OCI-LY7 (cell line): ENCODE measurements at regions not wholly inside any gene's neighbourhood (a gene's known extent, or its start where the extent isn't known, plus 50 kb on each side); places are given as distances from the start of the nearest gene placed in this dataset.
"Not testable (repeated sequence)": the region's sequence is repeated elsewhere in the genome, so short reads cannot be mapped to it uniquely, and the experiment has no call there.

ENCODE experiments used
- BruUV-seq: library from RNA; stranded (reverse); fragments of 400-500 nt; replicated peaks from 2 replicates; lab custom pipeline; 2021; lab: Mats Ljungman, UMichigan
- CTCF ChIA-PET: fragments of 300-600 bp; sonication (Branson Sonifier 250); formaldehyde crosslinking; loops from one replicate; lab custom pipeline; 2022; ENCODE audit warnings: antibody characterized with exemption; ENCODE audit not compliant: unreplicated experiment; lab: Charles Lee
- POLR2A ChIA-PET: fragments of 300-600 bp; sonication (Branson Sonifier 250); formaldehyde crosslinking; loops from one replicate; lab custom pipeline; 2022; ENCODE audit warnings: antibody characterized with exemption; lab: Charles Lee
- DNase-seq: peaks from one replicate; pipeline ENCODE4 v3.0.0-alpha.2; 2015; ENCODE audit warnings: low spot score
- H2AFZ ChIP-seq: fragments of 200-600 bp; sonication (generic), shearing (Covaris generic); 2 replicates; pipeline ENCODE4 v1.6.1; 2014; ENCODE audit warnings: mild to moderate bottlenecking, antibody characterized with exemption, low read length, moderate library complexity
- H3K27ac ChIP-seq: fragments of 200-600 bp; sonication (generic); 2 replicates; pipeline ENCODE4 v1.5.1; 2014; ENCODE audit warnings: mixed run types, low read depth, mild to moderate bottlenecking, moderate library complexity, low read length, inconsistent platforms; ENCODE audit not compliant: poor library complexity, severe bottlenecking
- H3K36me3 ChIP-seq: fragments of 200-600 bp; sonication (generic); 2 replicates; pipeline ENCODE4 v1.6.1; 2014; ENCODE audit warnings: mild to moderate bottlenecking, antibody characterized with exemption, low read length, moderate library complexity, mixed read lengths; ENCODE audit not compliant: insufficient read depth
- H3K4me1 ChIP-seq: fragments of 200-600 bp; sonication (generic); 2 replicates; pipeline ENCODE4 v1.5.1; 2014; ENCODE audit warnings: mild to moderate bottlenecking, low read length; ENCODE audit not compliant: insufficient read depth, poor library complexity, severe bottlenecking
- H3K4me2 ChIP-seq: fragments of 200-600 bp; sonication (generic); 2 replicates; pipeline ENCODE4 v1.6.1; 2014; ENCODE audit warnings: mild to moderate bottlenecking, low read length
- H3K4me3 ChIP-seq: fragments of 200-600 bp; sonication (generic); 2 replicates; pipeline ENCODE4 v1.5.1; 2014; ENCODE audit warnings: mild to moderate bottlenecking, low read depth, low read length; ENCODE audit not compliant: poor library complexity, severe bottlenecking
- H3K79me2 ChIP-seq: fragments of 200-600 bp; sonication (generic); 2 replicates; pipeline ENCODE4 v1.6.1; 2016; ENCODE audit warnings: low read depth, mild to moderate bottlenecking, low read length, moderate library complexity, mixed read lengths; ENCODE audit not compliant: insufficient read depth
- H3K9me2 ChIP-seq: fragments of 200-600 bp; sonication (generic); 2 replicates; pipeline ENCODE4 v1.6.1; 2016; ENCODE audit warnings: mild to moderate bottlenecking, low read length, mixed read lengths; ENCODE audit not compliant: insufficient read depth
- H3K9me3 ChIP-seq: fragments of 200-600 bp; sonication (generic); 2 replicates; pipeline ENCODE4 v1.6.1; 2014; ENCODE audit warnings: mild to moderate bottlenecking, mixed run types, low read length, mixed read lengths
- H4K20me1 ChIP-seq: fragments of 200-600 bp; sonication (generic); 2 replicates; pipeline ENCODE4 v1.6.1; 2014; ENCODE audit warnings: mild to moderate bottlenecking, antibody characterized with exemption, low read length, moderate library complexity, mixed read lengths; ENCODE audit not compliant: insufficient read depth
- EZH2phosphoT487 ChIP-seq: fragments of 200-600 bp; sonication (generic); IDR thresholded peaks from 2 replicates; pipeline ENCODE4 v1.6.1; 2018; ENCODE audit warnings: low read depth, borderline replicate concordance, mild to moderate bottlenecking, mixed run types, antibody characterized with exemption, low read length, moderate library complexity, mixed read lengths
- intact Hi-C: fragments of 100-400 bp; cut with micrococcal nuclease; formaldehyde crosslinking; loops from one replicate; pipeline ENCODE4 v1.10.0; 2022; ENCODE audit not compliant: unreplicated experiment
- TF ChIP-seq, protein P1 (sequence below): fragments of 200-600 bp; sonication (generic); conservative IDR thresholded peaks from 2 replicates; pipeline ENCODE4 v1.5.1; 2014; ENCODE audit warnings: mild to moderate bottlenecking, antibody characterized with exemption, low read length, moderate library complexity, mixed read lengths

DNA sequence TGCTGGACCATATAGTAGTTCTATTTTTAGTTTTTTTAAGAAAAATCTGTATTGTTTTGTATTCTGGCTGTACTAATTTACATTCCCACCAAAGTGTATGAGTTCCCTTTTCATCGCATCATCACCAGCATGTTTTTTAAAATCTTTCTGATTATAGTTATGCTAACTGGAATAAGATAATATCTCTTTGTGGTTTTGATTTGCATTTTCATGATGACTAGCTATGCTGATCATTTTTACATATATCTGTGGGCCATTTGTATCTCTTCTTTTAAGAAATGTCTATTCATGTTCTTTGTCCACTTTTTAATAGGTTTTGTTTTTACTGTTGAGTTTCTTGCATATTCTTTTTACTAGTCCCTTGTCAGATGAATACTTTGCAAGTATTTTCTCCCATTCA, 238.0 kb downstream of the FBXO4 start:
- POLR2A ChIA-PET = no interaction called here
- no peak overlapping the region for H2AFZ ChIP-seq
- no peaks in the 10 kb centered on the region for H3K9me2 ChIP-seq
- intact Hi-C loops = no loop called here
- no peaks in the 10 kb centered on the region for H3K9me3 ChIP-seq
- TF ChIP-seq, protein P1, sequence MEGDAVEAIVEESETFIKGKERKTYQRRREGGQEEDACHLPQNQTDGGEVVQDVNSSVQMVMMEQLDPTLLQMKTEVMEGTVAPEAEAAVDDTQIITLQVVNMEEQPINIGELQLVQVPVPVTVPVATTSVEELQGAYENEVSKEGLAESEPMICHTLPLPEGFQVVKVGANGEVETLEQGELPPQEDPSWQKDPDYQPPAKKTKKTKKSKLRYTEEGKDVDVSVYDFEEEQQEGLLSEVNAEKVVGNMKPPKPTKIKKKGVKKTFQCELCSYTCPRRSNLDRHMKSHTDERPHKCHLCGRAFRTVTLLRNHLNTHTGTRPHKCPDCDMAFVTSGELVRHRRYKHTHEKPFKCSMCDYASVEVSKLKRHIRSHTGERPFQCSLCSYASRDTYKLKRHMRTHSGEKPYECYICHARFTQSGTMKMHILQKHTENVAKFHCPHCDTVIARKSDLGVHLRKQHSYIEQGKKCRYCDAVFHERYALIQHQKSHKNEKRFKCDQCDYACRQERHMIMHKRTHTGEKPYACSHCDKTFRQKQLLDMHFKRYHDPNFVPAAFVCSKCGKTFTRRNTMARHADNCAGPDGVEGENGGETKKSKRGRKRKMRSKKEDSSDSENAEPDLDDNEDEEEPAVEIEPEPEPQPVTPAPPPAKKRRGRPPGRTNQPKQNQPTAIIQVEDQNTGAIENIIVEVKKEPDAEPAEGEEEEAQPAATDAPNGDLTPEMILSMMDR = no peak
- TF ChIP-seq EZH2phosphoT487 = no peak
- no peak for DNase-seq
- no peaks in the 10 kb centered on the region for H3K79me2 ChIP-seq
- no peaks in the 10 kb centered on the region for H3K4me1 ChIP-seq
- no TSS peak for BruUV-seq
- H3K27ac ChIP-seq = no peak overlapping the region
- no peak overlapping the region for H3K4me3 ChIP-seq
- no peaks in the 10 kb centered on the region for H4K20me1 ChIP-seq
- no peaks in the 10 kb centered on the region for H3K36me3 ChIP-seq
- no peak overlapping the region for H3K4me2 ChIP-seq
- CTCF ChIA-PET = no interaction called here

DNA sequence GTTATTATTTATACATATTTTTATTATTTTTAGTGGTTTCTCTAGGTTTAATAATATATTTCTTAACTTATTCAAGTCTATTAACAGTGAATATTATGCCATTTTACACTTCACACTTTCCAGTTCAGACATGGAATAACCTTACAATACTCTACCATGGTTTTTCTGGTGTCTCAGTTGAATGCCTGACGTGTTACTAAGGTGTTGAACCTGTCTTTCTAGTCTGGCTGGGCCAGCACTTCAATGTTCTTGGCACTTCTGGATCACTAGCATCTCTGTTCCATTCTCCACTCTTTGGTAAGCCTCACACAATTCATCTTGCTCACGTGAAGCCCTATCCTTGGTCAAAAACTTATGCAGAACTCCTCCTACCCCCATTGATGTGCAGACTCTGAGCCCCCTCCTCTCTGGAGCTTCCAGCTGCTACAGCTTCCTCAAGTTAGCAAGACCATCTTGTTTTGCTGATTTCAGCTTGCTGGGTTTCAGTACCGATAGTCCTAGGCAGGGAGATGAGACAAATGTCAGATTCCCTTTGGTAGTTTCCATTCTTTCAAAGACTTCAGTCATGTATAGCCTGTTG, 243.1 kb downstream of the FBXO4 start:
- no peaks in the 10 kb centered on the region for H3K79me2 ChIP-seq
- intact Hi-C loops = no loop called here
- H3K4me1 ChIP-seq = no peaks in the 10 kb centered on the region
- H3K9me2 ChIP-seq = no peaks in the 10 kb centered on the region
- no peak overlapping the region for H3K4me2 ChIP-seq
- H3K27ac ChIP-seq = no peak overlapping the region
- POLR2A ChIA-PET = no interaction called here
- TF ChIP-seq, protein P1 = no peak
- TF ChIP-seq EZH2phosphoT487 = no peak
- no peaks in the 10 kb centered on the region for H3K36me3 ChIP-seq
- BruUV-seq = no TSS peak
- DNase-seq = no peak
- CTCF ChIA-PET = no interaction called here
- no peak overlapping the region for H2AFZ ChIP-seq
- no peaks in the 10 kb centered on the region for H3K9me3 ChIP-seq
- H4K20me1 ChIP-seq = no peaks in the 10 kb centered on the region
- H3K4me3 ChIP-seq = no peak overlapping the region

DNA sequence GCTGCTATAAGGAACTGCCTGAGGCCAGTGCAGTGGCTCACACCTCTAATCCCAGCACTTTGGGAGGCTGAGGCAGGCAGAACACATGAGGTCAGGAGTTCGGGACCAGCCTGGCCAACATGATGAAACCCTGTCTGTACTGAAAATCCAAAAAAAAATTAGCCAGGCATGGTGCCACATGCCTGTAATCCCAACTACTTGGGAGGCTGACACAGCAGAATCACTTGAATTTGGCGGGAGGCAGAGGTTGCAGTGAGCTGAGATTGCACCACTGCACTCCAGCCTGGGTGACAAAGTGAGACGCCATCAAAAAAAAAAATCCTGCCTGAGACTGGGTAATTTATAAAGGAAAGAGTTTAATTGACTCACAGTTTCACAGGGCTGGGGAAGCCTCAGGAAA, 247.1 kb upstream of the GHR start:
- H2AFZ ChIP-seq, H3K4me3 ChIP-seq, H3K79me2 ChIP-seq, BruUV-seq, H3K4me1 ChIP-seq, CTCF ChIA-PET, POLR2A ChIA-PET, H3K4me2 ChIP-seq, H4K20me1 ChIP-seq, H3K27ac ChIP-seq, H3K9me2 ChIP-seq, H3K9me3 ChIP-seq, H3K36me3 ChIP-seq, DNase-seq: not testable (repeated sequence)
- intact Hi-C loops = loop anchor here (10.0 kb wide), 1 partner anchor 211 kb away; no protein-coding TSS in a partner anchor

DNA sequence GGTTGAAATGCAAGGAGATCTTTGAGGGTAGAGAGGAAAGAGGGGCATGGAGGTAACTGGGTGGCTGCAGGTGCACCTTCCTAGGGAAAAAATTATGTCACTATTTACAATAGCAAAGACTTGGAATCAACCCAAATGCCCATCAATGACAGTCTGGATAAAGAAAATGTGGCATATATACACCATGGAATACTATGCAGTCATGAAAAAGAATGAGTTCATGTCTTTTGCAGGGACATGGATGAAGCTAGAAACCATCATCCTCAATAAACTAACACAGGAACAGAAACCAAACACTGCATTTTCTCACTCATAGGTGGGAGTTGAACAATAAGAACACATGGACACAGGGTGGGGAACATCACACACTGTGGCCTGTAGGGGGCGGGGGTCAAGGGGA, 243.4 kb upstream of the GHR start:
- H2AFZ ChIP-seq, H3K4me2 ChIP-seq, DNase-seq, H4K20me1 ChIP-seq, H3K36me3 ChIP-seq, H3K79me2 ChIP-seq, H3K4me1 ChIP-seq, H3K27ac ChIP-seq, POLR2A ChIA-PET, BruUV-seq, CTCF ChIA-PET, H3K4me3 ChIP-seq, H3K9me3 ChIP-seq, H3K9me2 ChIP-seq: not testable (repeated sequence)
- intact Hi-C loops = loop anchor here (10.0 kb wide), 1 partner anchor 215 kb away; no protein-coding TSS in a partner anchor
